IMR-90 (cell line): ENCODE measurements at regions not wholly inside any gene's neighbourhood (a gene's known extent, or its start where the extent isn't known, plus 50 kb on each side); places are given as distances from the start of the nearest gene placed in this dataset.

Experiments used
- ATAC-seq: fragments of 200-7000 bp; cut with Tn5 transposase; 2 replicates; pipeline ENCODE4 v1.9.1; 2020; ENCODE audit warnings: low read depth, mild to moderate bottlenecking, moderate library complexity
- BruUV-seq: library from RNA; stranded (reverse); fragments of 400-500 nt; replicated peaks from 2 replicates; lab custom pipeline; 2021; lab: Mats Ljungman, UMichigan
- CTCF ChIA-PET: fragments of 300-600 bp; formaldehyde crosslinking; extraction: SDS; loops from one replicate; lab custom pipeline; 2021; ENCODE audit warnings: antibody characterized with exemption; lab: Yijun Ruan, JAX
- POLR2A ChIA-PET: fragments of 300-600 bp; sonication (Branson Sonifier 250); formaldehyde crosslinking; loops from one replicate; lab custom pipeline; 2022; ENCODE audit warnings: antibody characterized with exemption; ENCODE audit not compliant: unreplicated experiment; lab: Charles Lee
- DNase-seq: peaks from one replicate; pipeline ENCODE4 v3.0.0; 2013
- H2AFZ ChIP-seq: replicated peaks from 2 replicates; pipeline ENCODE3; 2013; ENCODE audit warnings: low read length, mild to moderate bottlenecking; ENCODE audit not compliant: poor library complexity
- H2AK5ac ChIP-seq: 2 replicates; pipeline ENCODE4 v1.6.1; 2013; ENCODE audit warnings: low read depth, low read length, inconsistent platforms
- H2AK9ac ChIP-seq: replicated peaks from 2 replicates; pipeline ENCODE3; 2013; ENCODE audit warnings: mild to moderate bottlenecking, low read depth, low read length, moderate library complexity; ENCODE audit not compliant: poor library complexity
- H2BK120ac ChIP-seq: 2 replicates; pipeline ENCODE4 v1.6.1; 2013; ENCODE audit warnings: low read depth, low read length, inconsistent platforms
- H2BK15ac ChIP-seq: 3 replicates; pipeline ENCODE4 v1.6.1; 2013; ENCODE audit warnings: low read depth, low read length, inconsistent platforms
- H2BK20ac ChIP-seq: 2 replicates; pipeline ENCODE4 v1.6.1; 2013; ENCODE audit warnings: low read depth, mild to moderate bottlenecking, inconsistent platforms, low read length, moderate library complexity
- H2BK5ac ChIP-seq: 2 replicates; pipeline ENCODE4 v1.6.1; 2013; ENCODE audit warnings: mild to moderate bottlenecking, low read depth, low read length, inconsistent platforms; ENCODE audit not compliant: poor library complexity, severe bottlenecking
- H3K14ac ChIP-seq: replicated peaks from 2 replicates; pipeline ENCODE4 v1.6.1; 2013; ENCODE audit warnings: low read depth, low read length, inconsistent platforms
- H3K18ac ChIP-seq: 2 replicates; pipeline ENCODE4 v1.6.1; 2013; ENCODE audit warnings: low read depth, low read length, control low read depth
- H3K23ac ChIP-seq: 2 replicates; pipeline ENCODE4 v1.6.1; 2013; ENCODE audit warnings: low read depth, low read length, inconsistent platforms
- H3K27ac ChIP-seq: 2 replicates; pipeline ENCODE4 v1.5.1; 2013; ENCODE audit warnings: mild to moderate bottlenecking, control low read depth, low read length; ENCODE audit not compliant: insufficient read depth
- H3K27me3 ChIP-seq: 2 replicates; pipeline ENCODE4 v1.6.1; 2013; ENCODE audit warnings: low read length; ENCODE audit not compliant: control insufficient read depth, insufficient read depth
- H3K36me3 ChIP-seq: 2 replicates; pipeline ENCODE4 v1.6.1; 2013; ENCODE audit warnings: low read length, mixed read lengths; ENCODE audit not compliant: control insufficient read depth, insufficient read depth
- H3K4ac ChIP-seq: 2 replicates; pipeline ENCODE4 v1.6.1; 2013; ENCODE audit warnings: low read depth, low read length, inconsistent platforms
- H3K4me1 ChIP-seq: 2 replicates; pipeline ENCODE4 v1.6.1; 2013; ENCODE audit warnings: low read length, mixed read lengths; ENCODE audit not compliant: control insufficient read depth, insufficient read depth
- H3K4me2 ChIP-seq: 2 replicates; pipeline ENCODE4 v1.6.1; 2013; ENCODE audit warnings: low read depth, mild to moderate bottlenecking, control low read depth, low read length, moderate library complexity
- H3K4me3 ChIP-seq: 2 replicates; pipeline ENCODE4 v1.5.1; 2013; ENCODE audit warnings: low read depth, mild to moderate bottlenecking, control low read depth, low read length, moderate library complexity; ENCODE audit not compliant: insufficient read depth
- H3K56ac ChIP-seq: 2 replicates; pipeline ENCODE4 v1.6.1; 2013; ENCODE audit warnings: low read length, inconsistent platforms; ENCODE audit not compliant: insufficient read depth; ENCODE audit errors: extremely low read depth
- H3K79me1 ChIP-seq, 2 experiments: 2 replicates each; pipeline ENCODE4 v1.6.1; 2013; ENCODE audit warnings: low read length in 2 of 2, inconsistent platforms in 1 of 2, low read depth in 1 of 2
- H3K9ac ChIP-seq: 2 replicates; pipeline ENCODE4 v1.6.1; 2013; ENCODE audit warnings: low read depth, low read length, control low read depth
- H3K9me1 ChIP-seq: 2 replicates; pipeline ENCODE4 v1.6.1; 2013; ENCODE audit warnings: low read length, inconsistent platforms; ENCODE audit not compliant: insufficient read depth
- H3K9me3 ChIP-seq: 2 replicates; pipeline ENCODE4 v1.6.1; 2013; ENCODE audit warnings: low read length; ENCODE audit not compliant: control insufficient read depth, insufficient read depth
- H4K20me1 ChIP-seq: 2 replicates; pipeline ENCODE4 v1.6.1; 2013; ENCODE audit warnings: low read length, inconsistent platforms; ENCODE audit not compliant: insufficient read depth
- H4K5ac ChIP-seq: 2 replicates; pipeline ENCODE4 v1.6.1; 2013; ENCODE audit warnings: mild to moderate bottlenecking, low read depth, low read length, control low read depth
- H4K8ac ChIP-seq, 2 experiments: 2 replicates each; pipeline ENCODE4 v1.6.1; 2013; ENCODE audit warnings: low read depth in 2 of 2, low read length in 2 of 2, control low read depth in 1 of 2, inconsistent platforms in 1 of 2
- H4K91ac ChIP-seq: 2 replicates; pipeline ENCODE4 v1.6.1; 2013; ENCODE audit warnings: low read depth, low read length, inconsistent platforms; ENCODE audit not compliant: insufficient read depth
- BHLHE40 ChIP-seq: fragments of 150-350 bp; IDR thresholded peaks from 2 replicates; pipeline ENCODE4 v1.6.1; 2016; ENCODE audit warnings: mild to moderate bottlenecking, low read depth, low read length
- CEBPB ChIP-seq: IDR thresholded peaks from 2 replicates; pipeline ENCODE4 v1.6.1; 2012; ENCODE audit warnings: low read depth, low read length, improper control_type of control experiment
- ELK1 ChIP-seq: fragments of 150-350 bp; IDR thresholded peaks from 2 replicates; pipeline ENCODE4 v1.6.1; 2016; ENCODE audit warnings: low read depth, mild to moderate bottlenecking, low read length, moderate library complexity, borderline replicate concordance
- FOS ChIP-seq: fragments of 150-350 bp; IDR thresholded peaks from 2 replicates; pipeline ENCODE4 v1.6.1; 2016; ENCODE audit warnings: low read depth, low read length
- MAFK ChIP-seq: IDR thresholded peaks from 2 replicates; pipeline ENCODE4 v1.6.1; 2012; ENCODE audit warnings: low read depth, low read length, improper control_type of control experiment
- NFE2L2 ChIP-seq: fragments of 150-350 bp; IDR thresholded peaks from 2 replicates; pipeline ENCODE4 v1.6.1; 2016; ENCODE audit warnings: low read depth, mild to moderate bottlenecking, low read length
- POLR2A ChIP-seq: IDR thresholded peaks from 2 replicates; pipeline ENCODE4 v1.6.1; 2012; ENCODE audit warnings: mild to moderate bottlenecking, low read depth, low read length
- RFX5 ChIP-seq: IDR thresholded peaks from 2 replicates; pipeline ENCODE4 v1.8.0; 2012; ENCODE audit warnings: low read depth, mild to moderate bottlenecking, low read length, moderate library complexity
- USF2 ChIP-seq: fragments of 150-350 bp; IDR thresholded peaks from 2 replicates; pipeline ENCODE4 v1.6.1; 2017; ENCODE audit warnings: mild to moderate bottlenecking, antibody characterized with exemption, low read length, low read depth
- WGBS, 2 experiments: methylation state at CpG; one replicate each; pipeline versions ENCODE4 v1.1.5 to v1.1.7; 2013; ENCODE audit warnings: missing lambda C conversion rate in 2 of 2; ENCODE audit not compliant: insufficient read length in 1 of 2; ENCODE audit errors: extremely low coverage in 2 of 2; 5-methylcytosine and 5-hydroxymethylcytosine counted together
- dilution Hi-C: fragments of 300-500 bp; cut with HindIII; formaldehyde crosslinking; loops from one replicate; pipeline ENCODE4 v1.14.3; 2018; ENCODE audit warnings: low sequenced_read_pairs; ENCODE audit not compliant: unreplicated experiment
- in situ Hi-C: fragments of 300-500 bp; cut with MboI; formaldehyde crosslinking; loops from 3 replicates; pipeline ENCODE4 v1.14.3; 2019; ENCODE audit warnings: low sequenced_read_pairs, inconsistent platforms, mixed read lengths
- intact Hi-C: fragments of 100-400 bp; cut with micrococcal nuclease; formaldehyde crosslinking; loops from 2 replicates; pipeline ENCODE4 v1.10.0; 2022

- no peaks in the 10 kb centered on the region for H4K20me1 ChIP-seq
- H3K56ac ChIP-seq = no peak overlapping the region
- no peaks in the 10 kb centered on the region for H3K4me1 ChIP-seq
- no peaks in the 10 kb centered on the region for H3K79me1 ChIP-seq
- no peak overlapping the region for H3K14ac ChIP-seq
- no peak for ATAC-seq
- CTCF ChIA-PET = no interaction called here
- dilution Hi-C loops = no loop called here
- no peak overlapping the region for H3K4ac ChIP-seq
- no peak overlapping the region for H2AK5ac ChIP-seq
- H3K18ac ChIP-seq = no peak overlapping the region
- POLR2A ChIA-PET = no interaction called here
- no peak for DNase-seq
- H4K5ac ChIP-seq = no peak overlapping the region
- no CpG with 5 or more reads among the region's 6 CpGs for WGBS, 2 experiments
- no peak overlapping the region for H3K23ac ChIP-seq
- H3K9me3 ChIP-seq = peaks cover 7% of the 10 kb centered on the region
- H2AK9ac ChIP-seq = no peak overlapping the region
- no peak overlapping the region for H2BK5ac ChIP-seq
- no peak overlapping the region for H2BK120ac ChIP-seq
- H4K91ac ChIP-seq = no peak overlapping the region
- H3K9ac ChIP-seq = no peak overlapping the region
- no peaks in the 10 kb centered on the region for H3K9me1 ChIP-seq
- no peaks in the 10 kb centered on the region for H3K36me3 ChIP-seq
- no peak overlapping the region for H4K8ac ChIP-seq
- H2BK20ac ChIP-seq = no peak overlapping the region
- H2AFZ ChIP-seq = no peak overlapping the region
- BruUV-seq = no TSS peak
- H3K27ac ChIP-seq = no peak overlapping the region
- TF ChIP-seq USF2 = no peak
- no peak for TF ChIP-seq NFE2L2
- no peak for TF ChIP-seq ELK1
- TF ChIP-seq BHLHE40 = no peak
- TF ChIP-seq MAFK = no peak
- TF ChIP-seq POLR2A = no peak
- no peak for TF ChIP-seq RFX5
- TF ChIP-seq FOS = no peak
- no peak for TF ChIP-seq CEBPB
- no peak overlapping the region for H2BK15ac ChIP-seq
- no peak overlapping the region for H3K4me2 ChIP-seq
- intact Hi-C loops = no loop called here
- no peaks in the 10 kb centered on the region for H3K27me3 ChIP-seq
- no peak overlapping the region for H3K4me3 ChIP-seq
- in situ Hi-C loops = no loop called here
Observed at GRCh38 chr3:164730815-164731360, 347.4 kb downstream of the SI start.
